Tibial nerve (tissue), 4 donors: ENCODE measurements at regions not wholly inside any gene's neighbourhood (a gene's known extent, or its start where the extent isn't known, plus 50 kb on each side); places are given as distances from the start of the nearest gene placed in this dataset.
"Not testable (repeated sequence)": the region's sequence is repeated elsewhere in the genome, so short reads cannot be mapped to it uniquely, and the experiment has no call there.

Source experiments
- DNase-seq, 2 donors: peaks; one replicate each; pipeline ENCODE4 v3.0.0-alpha.2; 2019; ENCODE audit warnings: low spot score in 2 of 2
- H3K27ac ChIP-seq, 4 donors: fragments of 200-600 bp; sonication (generic) in 3 of 4; one replicate each; pipeline ENCODE4 v1.5.1; 2017 to 2019; ENCODE audit warnings: mild to moderate bottlenecking in 1 of 4
- H3K27me3 ChIP-seq, 2 donors: fragments of 200-600 bp; sonication (generic) in 1 of 2; one replicate each; pipeline versions ENCODE4 v1.5.1 to v1.6.0; 2017 to 2019
- H3K36me3 ChIP-seq, 3 donors: fragments of 200-600 bp; sonication (generic); one replicate each; pipeline ENCODE4 v1.5.1; 2018 to 2019
- H3K4me1 ChIP-seq, 4 donors: fragments of 200-600 bp; sonication (generic) in 3 of 4; one replicate each; pipeline ENCODE4 v1.5.1; 2017 to 2019
- H3K4me3 ChIP-seq, 4 donors: fragments of 200-600 bp; sonication (generic) in 3 of 4; one replicate each; pipeline ENCODE4 v1.5.1; 2017 to 2019; ENCODE audit warnings: mild to moderate bottlenecking in 1 of 4, moderate library complexity in 1 of 4
- H3K9me3 ChIP-seq, 4 donors: fragments of 200-600 bp; sonication (generic) in 3 of 4; one replicate each; pipeline ENCODE4 v1.5.1; 2017 to 2019
- EP300 ChIP-seq, 2 donors: sonication (generic); formaldehyde crosslinking; IDR thresholded peaks; one replicate each; pipeline ENCODE4 v1.6.1; 2017; ENCODE audit warnings: antibody characterized with exemption in 2 of 2, mild to moderate bottlenecking in 1 of 2
- POLR2A ChIP-seq, 2 donors: fragments of 450-650 bp; IDR thresholded peaks; one replicate each; pipeline ENCODE4 v1.6.1; 2017; ENCODE audit warnings: antibody characterized with exemption in 2 of 2, mild to moderate bottlenecking in 2 of 2, moderate library complexity in 2 of 2
- WGBS, 2 donors: methylation state at CpG; one replicate each; pipeline ENCODE4 v1.1.5; 2018; 5-methylcytosine and 5-hydroxymethylcytosine counted together
- TF ChIP-seq, protein P1 (sequence below), 5 experiments: fragments of 200-600 bp in 3 of 5; fragments of 450-650 bp in 2 of 5; sonication (generic) in 3 of 5; IDR thresholded peaks; one replicate each; pipeline ENCODE4 v1.5.1; 2016 to 2019; ENCODE audit warnings: antibody characterized with exemption in 5 of 5, mild to moderate bottlenecking in 3 of 5, moderate library complexity in 2 of 5

DNA sequence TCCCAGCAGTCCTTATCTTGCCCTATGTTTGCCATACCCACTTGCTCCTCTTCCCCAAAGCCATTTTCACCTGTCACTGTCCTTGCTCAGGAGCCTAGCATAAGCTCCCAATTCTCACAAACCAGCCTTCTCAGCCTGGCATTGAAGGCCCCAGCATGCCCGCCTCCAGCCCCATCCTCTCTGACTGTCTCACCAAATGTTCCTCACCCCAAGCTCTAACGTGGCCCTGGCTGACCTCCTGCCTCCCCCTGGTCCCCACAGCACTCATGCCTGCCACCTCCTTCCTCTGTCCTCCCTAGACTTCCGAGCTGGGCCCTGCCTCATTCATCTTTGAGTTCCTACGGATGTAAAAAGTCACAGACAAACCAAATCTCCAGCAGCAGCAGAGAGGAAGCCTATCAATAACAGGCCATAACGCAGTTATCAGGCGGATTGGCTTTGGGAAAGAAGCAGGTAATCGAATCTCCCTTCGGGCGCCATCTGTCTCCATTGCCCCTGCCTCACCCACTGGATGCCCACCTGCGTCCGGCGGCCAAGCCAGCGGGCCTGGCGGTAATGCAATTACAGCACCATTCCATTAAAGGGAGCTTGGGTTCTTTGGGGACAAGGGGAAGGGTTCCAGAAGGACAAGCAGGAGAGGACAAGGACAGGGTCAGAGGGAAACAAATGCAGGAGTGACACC lies 104.4 kb downstream of the MRPL14 start:
- Histone ChIP-seq H3K27ac (no peak overlapping the region), H3K4me3 (no peak overlapping the region), H3K27me3 (no peaks in the 10 kb centered on the region), H3K36me3 (no peaks in the 10 kb centered on the region), H3K4me1 (peaks cover 0 to 21% (median 0%) of the 10 kb centered on the region in 4 donors), H3K9me3 (no peaks in the 10 kb centered on the region)
- WGBS, 2 donors: 87 to 90% methylated on average over 14 of the region's 14 CpGs
- no peak for TF ChIP-seq POLR2A (IDR thresholded peaks at IDR 0.05)
- no peak for TF ChIP-seq EP300 (IDR thresholded peaks at IDR 0.05)
- TF ChIP-seq, protein P1, sequence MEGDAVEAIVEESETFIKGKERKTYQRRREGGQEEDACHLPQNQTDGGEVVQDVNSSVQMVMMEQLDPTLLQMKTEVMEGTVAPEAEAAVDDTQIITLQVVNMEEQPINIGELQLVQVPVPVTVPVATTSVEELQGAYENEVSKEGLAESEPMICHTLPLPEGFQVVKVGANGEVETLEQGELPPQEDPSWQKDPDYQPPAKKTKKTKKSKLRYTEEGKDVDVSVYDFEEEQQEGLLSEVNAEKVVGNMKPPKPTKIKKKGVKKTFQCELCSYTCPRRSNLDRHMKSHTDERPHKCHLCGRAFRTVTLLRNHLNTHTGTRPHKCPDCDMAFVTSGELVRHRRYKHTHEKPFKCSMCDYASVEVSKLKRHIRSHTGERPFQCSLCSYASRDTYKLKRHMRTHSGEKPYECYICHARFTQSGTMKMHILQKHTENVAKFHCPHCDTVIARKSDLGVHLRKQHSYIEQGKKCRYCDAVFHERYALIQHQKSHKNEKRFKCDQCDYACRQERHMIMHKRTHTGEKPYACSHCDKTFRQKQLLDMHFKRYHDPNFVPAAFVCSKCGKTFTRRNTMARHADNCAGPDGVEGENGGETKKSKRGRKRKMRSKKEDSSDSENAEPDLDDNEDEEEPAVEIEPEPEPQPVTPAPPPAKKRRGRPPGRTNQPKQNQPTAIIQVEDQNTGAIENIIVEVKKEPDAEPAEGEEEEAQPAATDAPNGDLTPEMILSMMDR (IDR thresholded peaks at IDR 0.05): no peak
- no peak for DNase-seq

DNA sequence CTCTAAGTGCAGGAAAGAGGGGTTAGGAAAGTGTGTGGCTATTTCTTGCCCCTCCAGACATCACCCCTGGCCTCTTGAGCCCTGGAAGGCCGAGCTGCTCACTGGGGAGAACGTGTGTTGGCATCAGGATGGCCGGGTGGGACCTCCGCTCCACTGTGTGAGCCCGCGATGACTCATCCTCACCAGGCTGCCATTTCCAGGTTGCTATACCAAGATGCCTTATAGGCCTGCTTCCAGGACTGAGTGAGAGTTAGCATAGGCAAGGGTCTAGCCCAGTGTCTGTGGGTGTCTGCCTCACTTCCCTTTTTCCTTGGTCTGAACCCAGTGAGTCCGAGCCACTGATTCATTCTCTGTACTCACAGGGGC lies 105.0 kb downstream of the MRPL14 start:
- Histone ChIP-seq H3K27ac (no peak overlapping the region), H3K27me3 (no peaks in the 10 kb centered on the region), H3K4me1 (peaks cover 0 to 21% (median 0%) of the 10 kb centered on the region in 4 donors), H3K9me3 (no peaks in the 10 kb centered on the region), H3K4me3 (no peak overlapping the region), H3K36me3 (no peaks in the 10 kb centered on the region)
- TF ChIP-seq POLR2A (IDR thresholded peaks at IDR 0.05): no peak
- TF ChIP-seq, protein P1 (IDR thresholded peaks at IDR 0.05): no peak
- no peak for TF ChIP-seq EP300 (IDR thresholded peaks at IDR 0.05)
- WGBS, 2 donors: 67 to 80% methylated on average over 1 to 7 of the region's 7 CpGs
- no peak for DNase-seq

DNA sequence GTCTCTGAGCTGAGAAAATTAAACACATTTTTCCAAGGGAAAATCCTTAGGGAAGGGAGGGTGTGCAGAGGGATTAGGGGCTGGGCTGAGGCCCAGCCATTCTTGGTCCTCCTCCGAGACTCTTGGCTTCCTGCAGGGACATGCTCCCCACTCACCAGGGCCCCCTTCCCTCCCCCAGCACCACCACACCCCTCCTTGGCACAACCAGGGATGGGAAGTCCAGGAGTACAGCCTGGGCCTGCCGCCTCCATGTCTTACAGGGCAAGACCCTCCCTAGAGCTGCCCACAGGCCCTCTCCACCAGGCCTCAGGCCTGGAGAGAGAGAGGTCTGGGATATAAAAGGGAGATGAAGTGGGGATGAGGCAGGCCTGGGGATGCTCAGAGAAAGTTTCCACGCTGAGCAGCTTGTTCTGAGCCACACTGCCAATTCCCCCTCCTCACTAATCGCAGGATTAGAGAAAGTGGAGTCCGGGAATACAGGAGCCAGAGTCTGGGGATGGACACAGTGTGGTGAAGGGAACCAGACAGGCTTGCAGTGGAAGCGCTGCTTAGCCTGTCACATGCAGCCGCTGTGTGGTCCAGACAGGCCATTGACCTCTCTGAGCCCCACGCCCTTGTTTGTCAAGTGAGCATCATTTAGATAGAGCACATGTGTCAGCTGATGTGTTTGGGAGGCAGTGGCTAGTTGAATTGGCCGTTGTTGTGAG lies 105.5 kb downstream of the MRPL14 start:
- DNase-seq: no peak
- Histone ChIP-seq H3K27ac (no peak overlapping the region), H3K4me1 (peaks cover 0 to 21% (median 0%) of the 10 kb centered on the region in 4 donors), H3K4me3 (no peak overlapping the region), H3K9me3 (no peaks in the 10 kb centered on the region), H3K36me3 (no peaks in the 10 kb centered on the region), H3K27me3 (no peaks in the 10 kb centered on the region)
- 71 to 72% methylated on average over 9 of the region's 9 CpGs for WGBS, 2 donors
- no peak for TF ChIP-seq EP300 (IDR thresholded peaks at IDR 0.05)
- TF ChIP-seq, protein P1 (IDR thresholded peaks at IDR 0.05): no peak
- no peak for TF ChIP-seq POLR2A (IDR thresholded peaks at IDR 0.05)

DNA sequence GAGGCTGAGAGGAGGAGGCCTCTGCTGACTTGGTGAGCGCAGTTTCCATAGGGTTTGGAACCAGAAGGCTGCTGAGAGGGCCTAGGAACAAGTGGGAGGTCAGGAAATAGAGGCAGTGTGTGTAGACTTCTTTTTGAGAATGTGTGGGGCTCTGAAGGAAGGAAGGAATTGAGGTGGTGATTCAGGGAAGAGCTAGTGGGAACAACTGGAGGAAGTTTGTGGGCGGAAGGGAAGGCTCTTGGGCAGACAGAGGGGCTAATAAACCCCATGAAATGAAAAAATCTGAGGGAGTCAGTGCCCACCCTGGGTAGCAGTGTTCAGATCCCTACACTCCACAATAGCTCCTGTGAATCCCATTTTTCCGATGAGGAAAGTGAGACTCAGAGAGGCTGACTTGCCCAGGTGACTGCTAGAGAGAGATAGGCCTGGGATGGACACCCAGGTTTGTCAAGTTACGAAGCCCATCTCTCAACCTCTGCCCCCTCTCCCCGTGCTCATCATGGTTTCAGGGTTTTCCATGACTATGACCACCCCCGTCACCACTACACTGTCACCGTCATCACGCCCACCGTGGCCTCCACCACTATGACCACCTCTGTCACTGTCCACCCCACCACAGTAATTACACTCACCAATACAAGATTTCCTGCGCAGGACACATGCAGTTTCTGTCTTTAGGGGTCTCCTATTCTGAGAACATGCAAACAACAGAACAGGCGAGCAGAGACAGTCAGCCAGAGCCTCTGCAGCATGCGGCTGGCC lies 106.4 kb downstream of the MRPL14 start:
- Histone ChIP-seq H3K4me3 (no peak overlapping the region), H3K36me3 (no peaks in the 10 kb centered on the region), H3K27me3 (no peaks in the 10 kb centered on the region), H3K9me3 (no peaks in the 10 kb centered on the region), H3K4me1 (peaks cover 0 to 21% (median 0%) of the 10 kb centered on the region in 4 donors), H3K27ac (no peak overlapping the region)
- 96 to 97% methylated on average over 12 of the region's 12 CpGs for WGBS, 2 donors
- TF ChIP-seq EP300 (IDR thresholded peaks at IDR 0.05) (no peak), POLR2A (IDR thresholded peaks at IDR 0.05) (no peak)
- TF ChIP-seq, protein P1 (IDR thresholded peaks at IDR 0.05): no peak
- no peak for DNase-seq

DNA sequence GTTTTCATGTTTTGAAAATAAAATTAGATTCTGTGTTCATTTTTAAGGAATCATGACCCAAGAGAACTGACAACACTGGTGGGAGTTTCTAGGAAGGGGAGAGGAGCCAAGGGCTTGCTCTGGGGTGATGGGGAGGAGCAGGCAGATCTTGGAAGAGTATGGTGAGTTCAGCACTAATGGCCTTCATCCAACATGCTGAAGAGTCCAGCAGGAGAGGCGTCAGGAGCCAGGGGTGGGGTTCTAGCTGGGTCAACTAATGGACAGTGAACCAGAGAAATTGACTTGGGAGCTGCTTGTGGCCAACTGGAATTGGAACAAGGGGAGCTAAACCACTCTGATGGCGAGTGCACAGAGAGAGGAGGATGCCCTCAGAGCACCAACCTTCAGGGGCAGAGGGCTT lies 107.1 kb downstream of the MRPL14 start:
- H3K27ac ChIP-seq: no peak overlapping the region
- no peak for TF ChIP-seq EP300 (IDR thresholded peaks at IDR 0.05)
- no peak for TF ChIP-seq POLR2A (IDR thresholded peaks at IDR 0.05)
- TF ChIP-seq, protein P1 (IDR thresholded peaks at IDR 0.05): no peak
- DNase-seq: no peak
- H3K4me3 ChIP-seq: no peak overlapping the region
- peaks cover 0 to 21% (median 0%) of the 10 kb centered on the region in 4 donors for H3K4me1 ChIP-seq
- 50 to 58% methylated on average over 2 of the region's 2 CpGs for WGBS, 2 donors
- no peaks in the 10 kb centered on the region for H3K27me3 ChIP-seq
- no peaks in the 10 kb centered on the region for H3K36me3 ChIP-seq
- H3K9me3 ChIP-seq: no peaks in the 10 kb centered on the region

DNA sequence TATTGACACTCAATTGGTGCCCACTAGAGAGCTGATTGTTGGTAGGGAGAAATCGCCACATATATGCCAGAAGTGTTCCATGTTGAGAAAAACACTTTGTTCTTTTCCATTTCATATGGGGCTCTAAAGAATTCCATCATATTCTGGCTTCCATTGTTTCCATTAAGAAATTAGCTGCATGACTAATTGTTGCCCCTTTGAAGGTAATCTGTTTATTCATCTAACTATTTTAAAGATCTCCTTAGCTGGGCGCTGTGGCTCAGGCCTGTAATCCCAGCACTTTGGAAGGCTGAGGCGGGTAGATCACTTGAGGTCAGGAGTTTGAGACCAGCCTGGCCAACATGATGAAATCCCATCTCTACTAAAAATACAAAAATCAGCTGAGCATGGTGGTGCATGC lies 109.9 kb downstream of the MRPL14 start:
- peaks cover 0 to 17% (median 0%) of the 10 kb centered on the region in 4 donors for H3K4me1 ChIP-seq
- not testable (repeated sequence) for H3K4me3 ChIP-seq, H3K27me3 ChIP-seq, H3K27ac ChIP-seq, H3K36me3 ChIP-seq, H3K9me3 ChIP-seq, DNase-seq
- WGBS, 2 donors: 89 to 97% methylated on average over 3 of the region's 3 CpGs
